ENCODE measurements at regions not wholly inside any gene's neighbourhood (a gene's known extent, or its start where the extent isn't known, plus 50 kb on each side); places are given as distances from the start of the nearest gene placed in this dataset.
A peak's percentile ranks its signal among the peaks of the same experiment; 100 is the strongest.

DNA sequence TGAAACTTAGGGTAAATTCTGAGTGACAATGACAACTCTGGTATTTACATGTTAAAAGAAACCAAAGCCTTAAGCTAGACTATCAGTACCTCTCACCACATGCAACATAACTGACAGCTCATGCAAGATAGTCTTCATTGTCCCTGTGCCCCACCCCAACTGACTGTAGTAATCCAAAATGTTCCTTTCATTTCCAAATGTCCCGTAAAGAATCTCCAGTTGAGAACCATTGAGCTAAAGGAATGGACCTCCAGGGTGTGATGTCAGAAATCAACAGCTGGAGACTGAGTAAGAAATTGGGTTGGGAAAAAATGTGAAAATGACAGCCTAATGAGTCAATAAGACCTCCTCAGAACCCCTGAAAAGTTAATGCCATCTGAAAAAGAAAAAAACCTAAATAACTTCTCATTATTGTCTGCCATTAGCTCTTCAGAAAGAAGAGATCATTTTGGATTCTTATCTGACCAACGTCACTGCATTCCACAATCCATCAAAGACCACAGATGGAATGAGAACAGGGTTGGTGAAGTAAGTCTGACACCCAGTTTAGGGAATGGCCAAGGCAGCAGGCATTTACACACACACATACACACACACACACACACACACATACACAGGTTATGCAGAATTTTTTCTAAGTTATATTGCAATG, 51.7 kb upstream of the ACVR2A start:
- peak; percentile 65 for DNase-seq

DNA sequence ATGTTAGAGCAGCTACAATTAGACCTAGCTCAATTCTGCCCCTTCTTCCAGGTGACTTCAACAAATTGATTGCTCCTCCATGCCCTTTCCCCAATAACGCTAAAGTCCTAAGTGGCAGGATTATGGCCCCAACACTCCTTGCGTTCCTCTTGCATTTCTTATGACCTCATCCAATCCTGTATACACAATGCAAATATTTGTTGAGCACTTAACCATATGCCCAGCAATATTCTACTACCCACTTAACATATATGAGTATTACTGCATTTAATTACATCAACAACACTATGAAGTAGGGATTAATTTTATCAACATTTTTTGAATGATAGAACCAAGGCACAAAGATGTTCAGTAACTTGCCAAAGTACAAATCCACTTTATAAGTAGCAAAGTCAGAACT, 54.2 kb upstream of the ACVR2A start:
- DNase-seq = no peak

DNA sequence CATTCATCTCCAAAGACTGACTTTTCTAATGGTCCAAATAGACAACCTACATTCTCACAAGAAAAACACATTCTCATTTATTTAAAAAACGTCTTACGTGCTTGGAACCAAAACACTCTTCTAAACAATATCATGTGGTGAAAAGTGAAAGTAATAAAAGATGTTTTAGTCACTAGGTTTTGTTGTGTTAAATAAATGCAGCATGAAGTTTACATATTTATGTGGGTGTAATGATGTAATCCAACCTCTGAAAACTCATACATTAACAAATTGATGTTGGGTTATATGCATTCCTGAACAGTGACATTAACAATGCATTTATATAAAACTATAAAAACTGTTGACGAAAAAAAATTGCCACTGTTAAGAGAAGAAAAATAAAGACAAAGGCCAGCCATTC, 55.1 kb upstream of the ACVR2A start:
- DNase-seq = peak; percentile 41

- no peak for DNase-seq
Measured at GRCh38 chr2:147789287-147789686, 55.5 kb upstream of the ACVR2A start.

DNA sequence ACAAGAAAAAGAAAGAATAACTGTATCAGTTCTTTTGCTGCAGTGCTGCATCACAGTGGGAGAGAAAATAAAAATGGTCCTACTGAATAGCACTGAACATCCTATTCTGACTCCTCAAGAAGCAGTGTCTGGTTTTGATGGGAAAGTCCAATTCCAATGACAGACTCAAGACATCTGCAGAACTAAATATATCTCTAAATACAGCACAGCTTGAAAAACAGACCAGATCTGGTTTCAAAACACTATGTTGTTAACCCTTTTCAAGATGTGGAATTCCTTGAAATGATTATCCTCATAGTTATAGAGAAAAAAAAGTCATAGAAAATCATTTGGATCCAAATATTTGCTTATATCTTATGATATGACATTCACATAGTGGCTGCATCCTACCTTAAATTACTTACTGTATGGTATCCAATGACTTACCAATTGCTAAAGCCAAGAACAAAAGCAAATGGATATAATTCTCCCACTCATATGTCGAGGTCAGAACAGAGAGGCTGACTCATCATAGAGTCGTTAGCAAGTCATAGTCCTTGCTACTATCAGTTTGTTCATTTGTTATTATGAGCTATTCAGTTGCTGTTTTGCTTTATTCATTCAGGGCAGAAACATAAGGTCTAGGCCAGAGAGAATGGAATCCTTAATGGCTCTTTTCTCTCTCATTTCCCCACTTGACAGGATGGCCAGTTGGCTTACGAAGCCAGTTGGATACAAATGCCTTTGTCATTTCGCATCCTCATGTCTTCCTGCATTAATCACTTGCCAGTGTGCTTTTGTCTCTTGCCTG, 62.5 kb upstream of the ACVR2A start:
- peak; percentile 13 for DNase-seq

GRCh38 chr2:147779440-147779839, 65.4 kb upstream of the ACVR2A start:
- DNase-seq = no peak

DNA sequence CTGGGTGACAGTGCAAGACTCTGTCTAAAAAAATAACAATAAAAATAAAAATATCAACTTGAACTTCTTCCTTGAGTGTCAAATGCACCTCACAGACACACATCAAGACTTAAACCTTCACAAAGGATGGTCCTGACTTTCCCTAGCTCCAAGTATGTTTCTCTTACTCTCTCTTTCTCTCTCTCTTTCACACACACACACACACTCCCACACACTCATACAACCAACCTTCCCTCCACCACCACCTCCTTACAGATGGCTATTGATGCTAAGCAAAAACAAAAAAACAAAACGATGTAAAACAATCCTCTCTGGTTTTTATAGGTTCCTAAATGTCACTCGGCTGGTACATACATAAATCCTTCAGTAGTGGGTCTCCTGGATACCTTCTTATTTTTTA, 67.4 kb upstream of the ACVR2A start:
- no peak for DNase-seq

GRCh38 chr2:147774805-147775204, 70.0 kb upstream of the ACVR2A start:
- DNase-seq = no peak

DNA sequence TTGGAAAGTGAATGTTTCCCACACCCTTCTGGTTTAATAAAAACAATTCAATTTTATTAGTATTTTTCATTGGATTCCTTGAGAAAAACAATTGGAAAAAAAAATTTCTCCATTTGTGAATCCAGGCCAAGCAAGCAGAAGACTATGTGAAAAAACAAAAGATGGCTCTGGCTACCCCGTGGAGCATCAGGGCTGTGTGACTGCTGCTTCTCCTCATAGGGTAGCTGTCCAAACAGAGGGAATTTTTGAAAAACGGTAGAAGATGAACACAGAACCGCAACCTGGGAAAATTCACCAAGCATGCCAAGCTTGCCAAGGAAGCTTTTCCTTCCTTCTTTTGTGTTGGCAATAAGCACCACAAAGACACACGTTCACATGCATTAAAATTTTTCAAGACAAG, 71.3 kb upstream of the ACVR2A start:
- DNase-seq = no peak

GRCh38 chr2:147772781-147773180, 72.0 kb upstream of the ACVR2A start:
- no peak for DNase-seq

GRCh38 chr2:147763861-147764260, 81.0 kb upstream of the ACVR2A start:
- DNase-seq = no peak

GRCh38 chr2:147760984-147761383, 83.8 kb upstream of the ACVR2A start:
- no peak for DNase-seq

DNA sequence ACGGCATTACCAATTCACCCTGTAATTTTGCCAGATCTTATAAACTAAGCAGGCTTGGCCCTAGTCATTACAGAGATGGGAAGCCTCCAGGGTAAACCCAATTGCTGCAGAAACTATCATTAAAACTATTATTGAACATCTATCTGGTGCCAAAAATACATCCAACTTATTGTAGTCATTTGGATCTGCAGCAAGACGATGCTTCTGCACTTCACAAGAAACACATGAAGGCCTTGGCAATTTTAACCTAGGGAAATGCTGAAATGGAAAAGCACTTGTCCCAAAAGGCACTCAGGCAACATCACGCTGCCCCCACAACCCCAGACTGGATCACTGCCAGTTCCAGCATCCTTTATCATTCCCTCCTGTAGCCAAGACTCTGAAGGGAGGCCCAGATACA, 85.3 kb upstream of the ACVR2A start:
- DNase-seq = no peak

GRCh38 chr2:147758821-147759220, 86.0 kb upstream of the ACVR2A start:
- no peak for DNase-seq

DNA sequence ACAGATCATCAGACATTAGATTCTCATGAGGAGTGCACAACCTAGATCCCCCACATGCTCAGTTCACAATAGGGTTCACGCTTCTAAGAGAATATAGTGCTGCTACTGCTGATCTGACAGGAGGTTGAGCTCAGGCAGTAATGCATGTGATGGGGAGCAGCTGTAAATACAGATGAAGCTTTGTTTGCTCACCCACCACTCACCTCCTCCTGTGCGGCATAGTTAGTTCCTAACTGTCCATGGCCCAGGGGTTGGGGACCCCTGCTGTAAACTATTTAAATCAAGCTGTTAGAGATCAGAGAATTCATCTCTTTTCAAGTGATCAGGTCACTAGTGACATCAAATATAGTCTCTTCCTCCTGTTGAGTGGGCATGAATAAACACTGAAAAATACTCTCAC, 88.8 kb upstream of the ACVR2A start:
- DNase-seq = no peak

- DNase-seq = no peak
Measured at GRCh38 chr2:147740211-147740927, 104.5 kb upstream of the ACVR2A start.

DNA sequence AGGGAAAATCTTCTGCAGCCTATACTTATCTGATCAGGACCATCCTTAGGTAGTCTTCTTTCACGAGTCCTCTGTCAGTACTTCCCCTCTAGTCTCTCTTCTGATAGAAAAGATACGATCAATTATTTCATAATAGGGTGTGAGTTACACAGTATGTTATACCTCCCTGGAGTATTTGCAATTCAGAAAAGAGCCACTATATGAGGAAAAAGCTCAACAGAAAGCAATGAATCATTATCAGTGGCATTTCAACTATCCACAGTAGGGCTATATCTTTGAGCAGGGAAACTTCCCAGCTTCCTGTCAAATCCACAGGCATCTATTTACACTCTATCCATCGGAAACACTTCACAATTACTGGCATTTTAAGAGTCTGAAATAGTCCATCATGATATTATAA, 105.3 kb upstream of the ACVR2A start:
- no peak for DNase-seq

GRCh38 chr2:147718831-147719230, 126.0 kb upstream of the ACVR2A start:
- DNase-seq = no peak

DNA sequence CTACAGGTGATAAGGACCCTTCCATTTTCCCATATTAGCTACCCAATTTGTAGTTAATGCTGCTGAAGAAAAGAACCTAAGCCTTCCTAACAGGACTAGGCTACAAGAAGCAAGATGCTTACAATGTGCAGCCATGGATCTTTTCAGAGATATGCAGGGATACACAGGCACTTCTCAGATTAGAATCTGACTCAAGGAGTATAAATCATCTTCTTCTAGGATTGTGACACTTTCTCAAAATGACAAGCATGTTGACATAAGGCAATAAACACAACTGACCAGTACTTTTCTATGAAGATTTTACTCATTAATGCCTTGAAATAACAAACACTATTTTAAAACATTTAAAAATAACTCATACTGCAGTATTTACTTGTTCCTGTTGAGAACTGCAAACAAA, 127.9 kb upstream of the ACVR2A start:
- no peak for DNase-seq

GRCh38 chr2:147715807-147716206, 129.0 kb upstream of the ACVR2A start:
- DNase-seq = peak; percentile 4

DNA sequence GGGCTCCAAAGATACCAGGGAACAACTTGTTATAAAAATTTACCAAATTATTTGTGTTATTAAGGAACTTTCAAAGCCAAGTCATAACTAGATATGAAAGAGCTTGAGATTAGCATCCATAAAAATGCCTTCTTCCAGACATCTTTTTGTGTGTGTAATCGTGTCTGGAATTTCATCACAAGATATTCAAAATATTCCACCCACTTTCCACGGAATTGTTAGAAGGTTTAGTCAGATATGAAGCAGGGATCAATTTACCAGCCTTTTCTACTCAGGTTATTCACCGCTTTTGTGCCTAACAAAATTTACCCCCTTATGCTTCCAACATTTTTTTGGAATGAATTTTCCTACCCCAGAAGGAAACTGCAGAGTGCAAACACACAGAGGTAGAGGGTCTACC, 130.2 kb upstream of the ACVR2A start:
- DNase-seq = peak; percentile 5

DNA sequence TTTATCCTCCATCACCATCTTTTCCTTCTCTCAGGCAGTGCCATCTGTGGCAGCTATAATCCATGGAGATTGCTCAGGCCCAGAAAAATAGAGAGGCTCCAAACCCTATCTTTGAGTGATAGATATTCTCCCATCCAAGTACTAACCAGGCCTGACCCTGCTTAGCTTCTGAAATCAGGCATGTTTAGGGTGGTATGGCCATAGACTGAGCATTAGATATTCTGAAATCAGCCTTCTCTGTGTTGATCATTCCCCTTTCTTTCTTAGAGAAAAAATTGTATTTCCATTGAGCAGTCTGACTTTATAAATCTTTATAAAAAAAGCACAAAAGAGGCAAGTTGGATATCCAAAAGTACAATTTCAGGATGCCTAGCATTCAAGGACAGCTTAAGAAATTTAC, 131.5 kb upstream of the ACVR2A start:
- DNase-seq = no peak

- no peak for DNase-seq
Measured at GRCh38 chr2:147712051-147712450, 132.8 kb upstream of the ACVR2A start.

DNA sequence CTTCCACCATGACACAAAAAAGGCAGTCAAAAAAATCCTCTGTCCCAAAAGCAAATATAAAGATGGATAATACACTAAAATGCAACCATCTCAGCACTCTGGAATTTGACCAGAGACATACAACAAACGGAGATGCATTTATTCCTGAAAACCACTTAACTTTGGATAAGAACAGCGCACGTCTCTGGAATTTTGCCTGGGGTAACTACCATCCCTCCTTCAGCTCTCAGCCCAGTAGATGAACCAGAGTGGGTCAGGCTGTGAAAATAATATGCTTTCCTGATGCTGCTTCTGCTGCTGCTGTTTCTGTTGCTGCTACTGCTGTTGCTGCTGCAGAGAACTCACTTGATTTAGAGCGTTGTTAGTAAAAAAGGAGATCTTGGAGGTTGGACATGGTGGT, 133.8 kb upstream of the ACVR2A start:
- no peak for DNase-seq
